Activated CD4-positive, alpha-beta T cell treated with anti-CD3 and anti-CD28 coated beads, Interleukin-2, amount 50 U/mL, for 48 hours (primary cell): ENCODE measurements at regions not wholly inside any gene's neighbourhood (a gene's known extent, or its start where the extent isn't known, plus 50 kb on each side); places are given as distances from the start of the nearest gene placed in this dataset.
"Not testable (repeated sequence)": the region's sequence is repeated elsewhere in the genome, so short reads cannot be mapped to it uniquely, and the experiment has no call there.

Source experiments
- DNase-seq, 2 experiments: peaks; one replicate each; pipeline ENCODE4 v3.0.0-alpha.2; 2020

DNA sequence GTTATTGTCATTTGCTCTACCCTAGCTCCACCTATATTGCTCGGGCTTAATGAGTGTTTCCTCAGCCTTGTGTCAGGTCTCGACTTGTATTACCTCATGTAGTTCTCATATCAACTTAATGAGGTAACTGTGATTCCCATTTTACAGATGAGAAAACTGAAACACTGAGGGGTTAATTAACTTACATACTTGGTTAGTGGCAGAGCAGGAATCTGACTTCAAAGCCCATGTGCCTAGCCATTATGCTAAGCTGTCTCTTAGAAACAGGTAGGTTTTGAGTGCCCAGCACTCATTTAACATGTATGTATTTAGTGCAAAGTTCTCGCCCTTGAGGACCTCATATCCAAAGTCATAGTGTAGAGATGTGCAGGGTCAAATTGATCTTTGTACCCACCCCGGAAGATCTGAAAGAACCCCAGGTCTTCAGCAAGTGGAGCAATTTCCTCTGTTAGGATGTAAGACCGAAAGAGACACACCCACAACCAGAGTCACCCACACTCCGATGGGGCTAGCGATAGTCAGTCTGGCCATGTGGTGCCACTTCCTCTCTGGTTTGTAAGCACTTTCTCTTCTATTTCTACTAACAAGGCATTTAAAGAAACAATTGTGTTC is 121.0 kb upstream of the SLC39A10 start:
- DNase-seq: peak; percentile 61 to 77

- DNase-seq: no peak
Measured at GRCh38 chr2:195534971-195535370, 122.1 kb upstream of the SLC39A10 start.

- peak; percentile 74 to 83 for DNase-seq
Measured at GRCh38 chr2:195533771-195534642, 123.0 kb upstream of the SLC39A10 start.

DNA sequence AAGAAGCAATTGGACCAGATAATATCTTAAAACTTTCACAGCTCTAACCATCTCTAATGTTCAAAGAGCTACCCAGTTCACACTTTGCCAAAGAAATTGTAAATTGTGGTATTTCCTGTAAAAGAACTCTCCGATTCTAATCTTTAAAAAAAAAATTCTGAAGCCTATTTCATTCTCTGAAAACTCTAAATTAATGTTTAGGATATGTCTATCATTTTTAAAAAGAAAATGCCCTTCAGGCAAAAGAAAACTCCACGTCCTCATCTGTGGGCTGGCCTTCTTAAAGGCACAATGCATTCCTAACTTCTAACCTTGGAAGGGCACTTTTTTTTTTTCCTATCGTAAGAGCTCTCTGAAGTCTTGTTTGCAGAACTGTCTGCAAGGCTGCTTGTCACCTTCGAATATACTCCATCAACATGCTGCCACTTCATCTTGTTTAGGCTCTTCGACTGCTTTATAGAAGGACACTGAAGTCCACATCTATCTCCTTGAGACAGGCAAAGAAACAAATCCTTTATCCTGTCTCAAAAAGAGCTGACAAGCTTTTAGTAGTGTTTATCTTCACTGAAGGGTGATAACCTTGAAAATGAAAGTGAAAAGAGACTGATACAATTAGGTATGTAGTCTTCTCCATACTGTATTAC is 124.3 kb upstream of the SLC39A10 start:
- no peak for DNase-seq

DNA sequence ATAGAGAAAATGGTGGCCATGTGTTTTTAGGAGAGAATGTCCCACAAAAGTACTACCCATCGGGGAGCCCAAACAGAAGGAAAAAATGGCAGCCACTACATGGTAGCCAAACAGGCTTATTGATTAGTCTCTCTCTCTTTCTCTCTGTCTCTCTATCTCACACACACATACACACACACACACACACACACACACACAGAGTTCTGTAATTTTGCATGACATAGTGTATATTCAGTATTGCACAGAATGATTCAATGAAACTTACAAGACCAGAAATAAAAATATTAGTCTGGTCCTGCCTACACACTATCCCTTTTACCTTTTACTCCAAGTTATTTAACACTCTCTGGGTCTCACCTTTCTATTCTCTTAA is 124.8 kb upstream of the SLC39A10 start:
- DNase-seq: no peak

GRCh38 chr2:195531754-195532153 is 125.3 kb upstream of the SLC39A10 start:
- DNase-seq: no peak

- not testable (repeated sequence) for DNase-seq
Measured at GRCh38 chr2:195523242-195523641, 133.8 kb upstream of the SLC39A10 start.

GRCh38 chr2:195521589-195521988 is 135.4 kb upstream of the SLC39A10 start:
- DNase-seq: no peak

DNA sequence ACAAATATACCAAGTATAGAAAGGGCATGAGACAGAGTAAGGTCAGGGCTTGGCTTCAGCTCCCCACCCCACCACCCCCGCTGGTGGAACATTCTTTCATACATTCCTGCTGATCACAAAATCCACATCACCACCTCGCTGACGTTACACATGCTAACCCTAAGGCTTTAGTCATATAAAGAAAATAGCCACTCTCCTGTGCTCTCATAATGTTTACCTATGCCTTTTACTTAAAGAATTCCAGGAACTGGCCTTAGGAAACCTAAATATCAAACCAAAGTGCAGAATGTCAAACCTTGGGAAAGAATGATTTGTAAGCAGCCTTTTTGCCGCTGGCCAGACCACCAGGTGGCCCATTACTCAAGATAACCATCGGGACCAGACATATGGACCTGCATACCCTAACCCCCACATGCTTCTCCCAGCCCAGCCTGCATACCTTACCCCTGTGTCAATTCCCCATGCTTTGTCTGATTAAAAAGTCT is 136.3 kb upstream of the SLC39A10 start:
- no peak for DNase-seq

GRCh38 chr2:195515551-195515950 is 141.5 kb upstream of the SLC39A10 start:
- DNase-seq: no peak

GRCh38 chr2:195514365-195514764 is 142.7 kb upstream of the SLC39A10 start:
- DNase-seq: no peak

DNA sequence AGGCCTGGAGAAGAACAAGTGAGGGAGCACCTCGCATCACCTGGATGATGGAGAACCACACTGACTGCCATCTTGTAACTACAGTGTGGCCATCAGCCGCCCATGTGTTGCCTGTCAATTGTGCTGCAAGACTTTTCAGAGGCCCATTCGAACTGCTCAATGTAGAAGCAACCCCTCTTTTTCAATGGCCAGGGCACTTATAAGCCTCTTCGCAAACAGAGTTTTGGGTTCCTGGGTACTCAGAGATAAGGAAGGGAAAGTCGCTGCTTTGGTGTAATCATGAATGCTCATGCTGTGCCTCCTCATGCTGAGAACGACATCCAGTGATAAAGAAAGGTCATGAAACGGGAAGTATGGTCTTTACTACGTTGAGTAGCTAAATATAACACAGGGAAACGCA is 143.9 kb upstream of the SLC39A10 start:
- no peak for DNase-seq

DNA sequence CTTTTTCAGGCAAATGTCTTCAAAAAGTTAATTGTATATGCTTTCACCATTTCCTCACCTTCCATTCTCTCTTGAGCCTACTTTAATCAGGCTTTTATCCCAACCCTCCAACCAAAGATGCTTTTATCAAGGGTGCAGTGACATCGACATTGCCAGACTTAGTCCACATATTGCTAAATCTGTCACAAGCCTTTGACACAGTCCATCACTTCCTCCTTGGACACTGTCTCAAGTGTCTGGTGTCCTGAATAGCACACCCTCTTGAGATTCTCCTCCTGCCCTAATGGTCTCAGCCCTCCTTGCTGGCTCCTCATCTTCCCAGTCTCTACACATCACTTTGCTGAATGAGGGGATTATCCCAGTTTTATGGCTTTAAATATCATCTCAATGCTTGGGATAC is 147.5 kb upstream of the SLC39A10 start:
- DNase-seq: no peak

GRCh38 chr2:195508139-195508455 is 148.9 kb upstream of the SLC39A10 start:
- DNase-seq: no peak

DNA sequence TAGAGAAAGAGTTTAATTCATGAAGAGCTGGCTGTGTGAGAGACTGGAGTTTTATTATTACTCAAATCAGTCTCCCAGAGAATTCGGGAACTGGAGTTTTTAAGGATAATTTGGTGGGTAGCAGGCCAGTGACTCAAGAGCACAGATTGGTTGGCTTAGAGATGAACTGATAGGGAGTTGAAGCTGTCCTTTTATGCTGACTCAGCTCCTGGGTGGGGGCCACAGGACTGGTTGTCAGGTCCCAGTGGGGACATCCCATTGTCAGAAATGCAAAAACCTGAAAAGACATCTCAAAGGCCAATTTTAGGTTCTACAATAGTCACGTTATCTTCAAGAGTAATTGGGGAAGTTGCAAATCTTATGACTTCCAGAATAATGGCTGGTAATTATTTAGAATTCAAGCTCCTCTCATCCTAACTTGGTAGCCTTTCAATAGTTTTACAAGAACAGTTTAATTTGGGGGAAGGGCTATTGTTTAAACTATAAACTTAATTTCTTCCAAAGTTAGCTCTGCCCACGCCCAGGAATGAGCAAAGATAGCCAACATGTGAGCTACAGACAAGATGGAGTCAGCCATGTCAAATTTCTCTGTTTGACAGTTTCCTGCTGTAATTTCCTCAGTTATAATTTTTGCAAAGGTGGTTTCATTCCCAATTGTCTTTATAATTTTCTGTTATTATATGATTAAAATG is 149.4 kb upstream of the SLC39A10 start:
- DNase-seq: no peak

- DNase-seq: no peak
Measured at GRCh38 chr2:195505701-195506100, 151.3 kb upstream of the SLC39A10 start.

DNA sequence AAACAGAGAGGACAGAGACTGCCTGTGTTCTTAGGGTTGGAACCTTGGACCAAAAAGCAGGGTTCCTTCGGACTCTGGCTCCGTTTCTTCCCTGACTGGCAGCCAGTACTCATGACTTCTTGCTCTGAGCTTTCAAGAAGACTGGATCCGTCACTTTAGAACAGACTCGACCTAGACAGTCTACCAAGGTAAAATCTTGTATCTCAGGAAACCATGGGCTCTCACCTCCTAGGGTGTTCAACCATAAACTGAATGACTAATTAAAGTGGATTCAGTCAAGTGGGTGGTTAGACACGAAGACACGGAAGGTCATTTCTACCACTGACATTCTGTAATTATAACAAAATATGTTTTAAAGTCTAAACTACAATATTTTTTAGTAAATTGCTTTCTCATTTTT is 153.8 kb upstream of the SLC39A10 start:
- no peak for DNase-seq

- DNase-seq: no peak
Measured at GRCh38 chr2:195501746-195502145, 155.3 kb upstream of the SLC39A10 start.

DNA sequence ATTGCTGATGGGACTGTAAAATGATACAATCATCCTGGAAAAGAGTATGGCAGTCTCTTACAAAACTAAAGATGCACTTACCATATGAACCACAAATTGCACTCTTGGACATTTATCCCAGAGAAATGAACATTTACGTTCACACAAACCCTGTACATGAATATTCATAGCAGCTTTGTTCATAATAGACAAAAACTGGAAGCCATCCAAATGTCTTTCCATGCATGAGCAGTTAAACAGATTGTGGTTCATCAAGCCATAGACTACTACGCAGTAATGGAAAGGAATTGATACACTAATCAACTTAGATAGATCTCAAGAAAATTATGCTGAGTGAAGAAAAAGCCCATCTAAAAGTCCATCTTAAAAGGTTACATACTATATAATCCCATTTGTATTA is 156.1 kb upstream of the SLC39A10 start:
- no peak for DNase-seq

- no peak for DNase-seq
Measured at GRCh38 chr2:195498839-195499490, 158.1 kb upstream of the SLC39A10 start.

DNA sequence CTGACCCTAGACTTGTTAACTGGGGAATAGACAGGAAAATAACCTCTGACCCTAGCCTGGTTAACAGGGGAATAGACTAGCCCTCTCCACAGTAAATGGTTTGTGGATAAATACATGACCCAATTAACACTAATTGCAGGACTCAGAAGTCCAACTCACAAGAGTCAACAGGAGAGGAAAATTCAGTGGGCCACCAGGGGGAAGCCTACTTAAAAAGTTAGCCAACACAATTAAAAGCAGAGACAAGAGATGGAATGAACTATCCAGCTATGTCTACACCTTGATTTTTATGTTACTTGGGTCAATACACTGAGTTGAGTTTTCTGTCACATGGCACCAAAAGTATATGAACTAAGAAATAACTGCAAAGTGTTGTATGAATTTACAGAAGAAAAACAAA is 158.8 kb upstream of the SLC39A10 start:
- DNase-seq: peak; percentile 51 to 58

DNA sequence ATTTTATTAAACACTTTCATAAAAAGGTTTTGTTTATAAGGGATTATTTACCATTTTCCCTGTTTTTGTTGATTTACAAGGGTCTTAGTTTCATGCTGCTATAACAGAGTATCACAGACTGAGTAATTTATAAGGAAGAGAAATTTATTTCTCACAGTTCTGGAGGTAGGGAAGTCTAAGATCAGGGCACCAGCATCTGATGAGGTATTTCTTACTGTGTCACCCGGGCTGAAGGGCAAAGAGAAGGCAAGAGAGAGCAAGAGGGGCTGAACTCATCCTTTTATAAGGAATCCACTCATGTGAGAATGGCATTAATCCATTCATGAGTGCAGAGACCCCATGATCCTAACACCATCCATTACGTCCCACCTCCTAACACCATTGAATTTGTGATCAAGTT is 160.0 kb upstream of the SLC39A10 start:
- no peak for DNase-seq

DNA sequence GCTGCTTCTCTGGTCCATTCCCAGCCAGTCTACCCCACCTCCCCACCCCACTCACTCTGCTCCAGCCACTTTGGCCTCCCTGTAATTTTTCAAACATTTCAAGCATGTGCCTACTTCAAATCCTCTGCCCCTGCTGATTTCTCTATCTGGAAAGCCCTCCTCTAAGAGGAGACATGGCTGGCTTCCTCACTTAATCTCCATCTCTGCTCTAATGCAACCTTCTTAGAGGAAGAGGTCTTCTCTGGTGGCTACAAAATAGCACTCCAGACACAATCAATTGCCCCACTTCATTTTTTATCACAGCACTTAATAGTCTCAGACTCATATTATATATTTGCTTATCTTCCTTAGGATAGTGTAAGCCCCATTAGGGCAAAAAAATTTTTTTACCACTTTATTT is 161.1 kb upstream of the SLC39A10 start:
- DNase-seq: no peak
